NCI-H526 treated with DMSO at 0.1 percent for 48 hours (cell line): ENCODE measurements at regions not wholly inside any gene's neighbourhood (a gene's known extent, or its start where the extent isn't known, plus 50 kb on each side); places are given as distances from the start of the nearest gene placed in this dataset.
A peak's percentile ranks its signal among the peaks of the same experiment; 100 is the strongest.

Source experiments
- DNase-seq: peaks from one replicate; lab custom pipeline; 2025; lab: John Stamatoyannopoulos, UW

DNA sequence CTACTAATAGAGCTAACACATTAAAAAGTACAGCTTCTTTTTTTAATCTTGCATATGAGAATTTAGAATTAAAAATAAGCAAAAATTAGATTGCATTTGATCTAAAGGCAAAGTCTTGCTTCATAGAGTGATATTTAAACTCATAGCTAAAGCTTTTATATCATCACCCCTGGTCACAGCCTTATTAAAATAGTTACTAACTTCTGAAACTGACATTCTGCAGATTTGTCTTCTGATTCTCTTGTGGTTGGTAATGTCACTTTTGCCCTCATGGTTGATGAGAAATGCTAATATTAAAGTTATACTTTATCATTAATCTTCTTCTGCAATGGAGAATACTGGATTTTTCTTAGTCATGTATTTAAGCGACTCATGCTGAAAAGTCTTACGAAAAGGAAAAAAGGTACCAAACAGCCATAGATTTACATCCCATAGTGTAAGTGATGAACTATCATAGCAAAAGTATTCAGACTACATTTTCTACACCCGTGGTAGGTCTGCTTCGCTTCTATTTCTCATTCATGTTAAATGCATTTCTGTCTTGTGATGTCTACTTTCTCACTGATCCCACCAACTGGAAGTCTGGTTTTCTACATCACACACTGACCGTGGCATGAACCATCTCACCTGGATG lies 330.5 kb upstream of the B3GALT2 start:
- no peak for DNase-seq

- no peak for DNase-seq
Measured at GRCh38 chr1:193514397-193514796, 328.0 kb upstream of the B3GALT2 start.

DNA sequence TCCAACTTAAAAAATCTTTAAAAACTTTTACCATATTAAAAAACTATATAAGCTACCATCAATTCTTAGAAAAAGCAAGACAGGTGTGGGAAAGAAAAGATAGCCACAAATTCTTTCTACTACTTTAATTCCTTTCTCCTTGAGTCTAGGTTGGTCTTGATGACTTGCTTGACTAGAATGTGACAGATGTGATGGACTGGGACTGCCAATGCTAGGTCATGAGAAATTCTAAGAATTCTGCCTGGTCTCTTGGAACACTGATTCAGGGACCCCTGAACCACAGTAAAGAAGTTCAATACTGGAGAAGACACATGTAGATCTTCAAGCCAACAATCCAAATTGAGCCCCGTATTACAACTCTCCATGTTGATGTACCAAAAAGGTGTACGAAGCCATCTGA lies 326.6 kb upstream of the B3GALT2 start:
- DNase-seq = no peak

DNA sequence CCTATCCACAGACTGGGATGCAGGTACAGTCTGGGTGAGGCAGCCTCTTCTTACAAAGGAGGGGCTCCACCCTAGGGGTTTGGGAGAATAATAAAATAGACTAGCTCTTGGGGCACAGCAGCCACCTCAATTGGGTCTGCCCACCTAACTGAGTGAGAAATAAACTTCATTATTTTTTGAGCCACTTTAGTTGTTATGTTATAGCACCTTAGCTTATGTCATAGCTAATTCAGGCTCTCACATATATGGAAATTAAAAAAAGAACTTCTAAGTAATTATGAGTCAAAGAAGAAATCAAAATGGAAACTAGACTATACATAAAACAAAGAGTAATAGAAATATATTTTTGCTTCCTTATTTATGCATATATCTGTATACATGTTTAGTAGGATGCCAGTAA lies 318.5 kb upstream of the B3GALT2 start:
- no peak for DNase-seq

- DNase-seq = no peak
Measured at GRCh38 chr1:193498088-193498655, 311.8 kb upstream of the B3GALT2 start.

DNA sequence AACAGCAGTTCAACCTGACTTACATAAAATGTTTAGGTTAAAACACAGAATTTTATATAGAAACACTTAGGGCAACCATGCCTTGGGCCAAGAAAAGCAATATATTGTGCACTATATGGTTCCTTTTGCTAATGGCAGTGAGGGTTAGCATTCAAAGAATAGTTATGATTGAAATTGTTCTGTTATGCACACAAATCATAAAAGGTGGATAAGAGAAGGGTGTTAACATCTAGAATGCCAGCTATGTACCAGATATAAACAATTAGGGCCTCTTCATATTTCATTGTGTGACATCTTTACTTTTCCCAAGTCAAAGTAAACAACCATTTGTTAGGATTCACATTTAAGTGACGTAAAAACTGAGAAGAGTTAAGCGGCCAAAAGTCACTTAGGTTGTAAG lies 308.0 kb upstream of the B3GALT2 start:
- no peak for DNase-seq

DNA sequence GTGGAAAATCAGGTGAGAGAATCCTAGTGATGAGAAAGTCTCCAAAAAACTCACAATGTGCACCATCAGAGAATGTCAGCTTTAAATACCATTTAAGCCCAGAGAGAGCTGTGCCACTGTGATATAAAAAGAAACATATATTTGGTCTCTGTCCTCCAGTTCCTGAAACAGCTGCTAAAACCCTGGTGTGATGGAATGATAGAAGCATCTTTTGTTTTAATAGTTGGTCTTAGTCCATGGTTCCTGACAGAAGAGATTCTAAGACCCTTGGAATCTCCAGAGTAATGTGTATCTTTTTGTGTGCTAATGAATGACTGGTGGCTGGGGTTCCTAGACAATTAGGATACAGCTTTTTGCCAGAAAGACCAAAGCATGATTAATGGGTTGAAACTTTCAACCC lies 302.8 kb upstream of the B3GALT2 start:
- DNase-seq = no peak

- DNase-seq = no peak
Measured at GRCh38 chr1:193487722-193488121, 301.3 kb upstream of the B3GALT2 start.

DNA sequence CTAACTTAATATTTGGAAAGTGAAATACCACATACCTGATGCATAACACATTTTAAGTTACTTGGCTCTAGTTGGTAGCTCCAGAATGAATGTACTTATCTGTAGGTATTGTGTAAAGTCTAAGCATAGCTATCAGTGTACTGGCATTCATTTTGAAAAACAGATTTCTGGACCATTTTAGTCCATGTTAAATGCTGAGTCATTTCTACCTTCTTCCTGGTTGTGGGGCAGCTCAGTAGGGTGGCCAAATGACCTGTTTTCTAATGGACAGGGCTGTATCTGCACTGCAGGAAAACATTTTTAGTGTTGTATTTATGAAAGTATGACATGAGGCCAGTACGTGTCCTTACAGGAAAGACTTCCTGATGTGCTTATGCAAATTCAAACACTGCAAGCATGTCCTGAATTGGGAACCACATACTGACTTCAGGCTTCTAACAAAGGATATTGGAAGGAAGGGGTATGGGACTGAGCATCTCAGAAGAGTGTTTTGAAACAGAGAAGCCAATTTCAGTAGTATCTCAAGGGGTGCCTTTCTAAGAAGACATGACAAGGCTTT lies 300.3 kb upstream of the B3GALT2 start:
- DNase-seq = no peak

GRCh38 chr1:193480755-193481154 lies 294.3 kb upstream of the B3GALT2 start:
- no peak for DNase-seq

DNA sequence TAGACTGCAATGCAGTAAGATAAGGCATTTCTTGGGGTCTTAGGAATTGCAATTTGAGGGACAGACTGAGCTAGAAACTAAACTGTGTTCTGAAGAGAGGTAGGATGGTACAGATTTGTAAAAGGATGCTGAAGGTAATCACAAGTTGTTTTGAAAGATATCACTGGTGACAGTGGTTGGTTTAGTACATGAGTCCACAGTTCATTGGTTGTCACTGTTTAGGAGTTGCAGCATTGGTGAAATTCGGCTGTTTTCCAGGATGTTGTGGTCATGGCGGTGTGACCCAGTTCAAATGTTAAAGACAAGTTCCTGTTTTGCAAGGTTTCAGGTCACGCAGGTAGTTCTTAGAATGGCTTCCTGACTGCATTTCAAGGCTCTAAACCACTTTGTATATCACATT lies 292.8 kb upstream of the B3GALT2 start:
- no peak for DNase-seq

DNA sequence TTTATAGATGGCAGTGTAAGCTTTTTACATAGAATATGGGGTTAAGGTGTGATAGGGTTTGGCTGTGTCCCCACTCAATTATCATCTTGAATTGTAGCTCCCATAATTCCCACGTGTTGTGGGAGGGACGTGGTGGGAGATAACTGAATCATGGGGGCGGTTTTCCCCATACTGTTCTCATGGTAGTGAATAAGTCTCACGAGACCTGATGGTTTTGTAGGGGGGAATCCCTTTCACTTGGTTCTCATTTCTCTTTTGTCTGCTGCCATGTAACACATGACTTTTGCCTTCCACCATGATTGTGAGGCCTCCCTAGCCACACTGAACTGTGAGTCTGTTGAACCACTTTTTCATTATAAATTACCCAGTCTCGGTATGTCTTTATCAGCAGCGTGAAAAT lies 290.3 kb upstream of the B3GALT2 start:
- DNase-seq = no peak

- peak; percentile 3 for DNase-seq
Measured at GRCh38 chr1:193473932-193474331, 287.5 kb upstream of the B3GALT2 start.

GRCh38 chr1:193472838-193473398 lies 286.5 kb upstream of the B3GALT2 start:
- DNase-seq = no peak

DNA sequence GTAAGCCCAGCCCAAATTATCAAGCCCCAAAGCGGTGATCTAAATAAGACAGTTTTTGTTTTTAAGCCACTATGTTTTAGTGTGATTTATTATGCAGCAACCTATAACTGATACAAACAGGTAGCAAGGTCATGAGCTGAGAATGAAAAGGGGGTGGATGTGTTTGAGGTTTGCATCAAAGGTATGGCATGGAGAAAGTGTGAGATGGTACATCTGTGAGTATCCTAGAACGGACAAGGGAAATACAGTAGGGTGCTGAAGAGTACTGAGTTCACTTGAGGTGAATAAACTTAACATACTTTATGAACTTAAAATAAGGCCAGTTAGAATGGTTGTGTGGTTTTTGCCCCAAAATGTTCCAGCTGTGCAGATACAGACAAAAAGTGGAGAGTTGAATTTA lies 286.0 kb upstream of the B3GALT2 start:
- no peak for DNase-seq

DNA sequence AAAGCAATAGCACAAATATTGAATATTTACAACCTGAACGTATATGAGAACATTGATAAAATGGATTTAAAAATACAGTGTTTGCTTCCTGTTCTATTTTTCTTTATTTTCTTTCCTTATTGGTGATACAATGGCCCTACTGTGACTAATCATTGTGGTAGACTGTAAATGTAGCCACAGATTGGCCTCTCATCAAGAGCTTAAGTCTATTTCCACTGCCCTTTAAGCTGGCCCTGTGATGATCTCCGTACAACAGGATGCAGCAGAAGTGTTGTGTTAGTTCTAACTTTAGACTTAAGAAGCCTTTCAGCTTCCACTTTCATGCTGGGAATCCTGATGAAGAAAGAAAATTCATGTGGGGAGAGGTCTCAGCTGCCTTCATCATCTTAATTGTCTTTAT lies 285.6 kb upstream of the B3GALT2 start:
- no peak for DNase-seq

DNA sequence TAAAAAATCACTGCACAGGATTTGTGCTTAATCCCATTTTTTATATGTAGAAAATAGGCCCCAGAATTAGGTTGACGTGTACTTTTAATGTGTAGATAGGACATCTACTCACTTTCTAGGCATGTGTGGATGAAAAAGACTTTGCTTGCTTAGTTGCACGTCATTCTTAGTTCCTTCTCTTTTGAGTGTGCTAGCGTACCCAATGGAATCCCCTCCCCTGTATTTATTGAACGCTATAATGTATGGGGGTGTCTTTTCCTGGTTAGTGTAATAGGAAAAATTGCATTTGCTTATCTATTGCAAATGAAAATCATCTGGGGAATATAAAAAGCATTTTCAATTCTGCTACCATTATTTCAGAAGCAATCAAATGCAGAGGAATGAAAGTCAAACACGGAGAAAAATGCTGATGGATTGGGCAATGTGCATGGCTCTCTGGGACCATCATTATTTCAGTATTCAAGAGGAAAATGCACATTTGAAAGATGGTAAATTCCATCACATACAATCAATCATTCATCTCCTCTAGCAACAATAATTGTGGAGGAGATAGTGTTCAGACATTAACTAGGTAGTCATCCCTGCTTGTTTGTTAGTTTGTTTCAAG lies 277.0 kb upstream of the B3GALT2 start:
- no peak for DNase-seq

- no peak for DNase-seq
Measured at GRCh38 chr1:193462629-193463320, 276.4 kb upstream of the B3GALT2 start.

DNA sequence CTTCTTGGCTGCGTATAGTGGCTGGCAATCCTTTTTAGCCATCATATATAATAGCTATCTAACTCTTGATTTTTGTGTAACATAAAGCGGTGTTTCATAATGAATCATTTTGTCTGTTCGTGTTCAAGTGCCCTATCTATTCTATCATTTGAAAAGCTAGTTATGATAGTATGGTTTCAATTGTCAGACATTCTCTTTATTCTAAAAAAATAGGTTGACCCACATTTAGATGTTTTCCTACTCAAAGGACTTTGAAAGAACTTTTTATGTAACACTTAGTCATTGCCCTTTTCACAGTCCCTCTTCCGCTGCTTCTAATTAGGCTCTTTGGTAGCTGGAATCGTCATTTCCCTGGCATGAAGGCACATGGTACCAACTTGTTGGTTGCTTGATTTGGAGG lies 272.2 kb upstream of the B3GALT2 start:
- no peak for DNase-seq

DNA sequence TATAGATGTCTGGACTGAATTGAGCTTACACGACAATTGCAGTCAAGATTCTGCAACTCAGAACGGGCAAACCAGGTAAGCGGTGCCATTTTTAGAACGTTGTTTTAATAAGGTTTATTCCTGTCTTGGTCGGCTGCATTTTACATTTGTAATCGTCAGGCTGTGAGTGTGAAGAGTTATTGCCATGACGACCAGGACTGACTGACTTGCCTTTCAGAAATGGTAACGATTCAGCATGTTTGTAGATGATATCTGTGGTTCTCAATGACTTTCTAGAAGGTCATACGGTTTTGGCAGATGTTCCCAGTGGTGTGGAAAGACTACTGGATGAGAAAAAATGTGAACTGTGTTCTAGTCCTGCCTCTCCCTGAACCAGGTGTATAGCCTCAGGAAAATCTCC lies 271.3 kb upstream of the B3GALT2 start:
- DNase-seq = no peak

GRCh38 chr1:193456811-193457280 lies 270.4 kb upstream of the B3GALT2 start:
- DNase-seq = no peak

GRCh38 chr1:193451606-193452005 lies 265.2 kb upstream of the B3GALT2 start:
- no peak for DNase-seq

DNA sequence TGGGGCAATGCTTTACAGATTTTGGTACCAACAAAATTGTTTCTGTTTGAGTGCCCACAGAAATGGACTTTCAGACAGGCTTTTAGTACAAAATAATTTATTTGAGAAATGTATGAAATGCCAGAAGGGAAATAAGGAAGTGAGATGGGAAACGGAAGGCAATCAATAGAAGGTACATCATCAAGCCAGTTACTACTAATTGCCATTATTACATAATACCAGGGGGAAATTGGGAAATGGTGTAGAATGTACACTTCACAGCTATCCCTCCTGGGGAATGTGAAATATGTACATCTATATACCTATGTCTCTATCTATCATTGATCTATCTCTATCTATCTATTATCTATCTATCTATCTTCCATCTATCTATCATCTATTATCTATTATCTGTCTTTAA lies 264.6 kb upstream of the B3GALT2 start:
- DNase-seq = no peak
